PC-9 (cell line): ENCODE measurements at regions not wholly inside any gene's neighbourhood (a gene's known extent, or its start where the extent isn't known, plus 50 kb on each side); places are given as distances from the start of the nearest gene placed in this dataset.

ENCODE experiments used
- BruUV-seq: library from RNA; stranded (reverse); fragments of 400-500 nt; replicated peaks from 2 replicates; lab custom pipeline; 2021; lab: Mats Ljungman, UMichigan
- CTCF ChIA-PET: fragments of 300-600 bp; sonication (Branson Sonifier 250); formaldehyde crosslinking; loops from one replicate; lab custom pipeline; 2022; ENCODE audit warnings: antibody characterized with exemption; lab: Charles Lee
- POLR2A ChIA-PET: fragments of 300-600 bp; sonication (Branson Sonifier 250); formaldehyde crosslinking; loops from one replicate; lab custom pipeline; 2022; ENCODE audit warnings: antibody characterized with exemption; ENCODE audit not compliant: unreplicated experiment; lab: Charles Lee
- DNase-seq, 2 experiments: peaks; one replicate each; pipeline versions ENCODE4 v3.0.0 to v3.0.0-alpha.2; 2015 to 2022; ENCODE audit warnings: mixed read lengths in 1 of 2
- H2AFZ ChIP-seq: fragments of 200-600 bp; sonication (generic); 2 replicates; pipeline ENCODE4 v1.8.1; 2017; ENCODE audit warnings: antibody characterized with exemption
- H3F3A ChIP-seq: fragments of 200-600 bp; sonication (generic); 2 replicates; pipeline ENCODE4 v1.8.1; 2017; ENCODE audit warnings: antibody characterized with exemption, mild to moderate bottlenecking, low read depth; ENCODE audit not compliant: insufficient read depth
- H3K27ac ChIP-seq: fragments of 200-600 bp; sonication (generic); 2 replicates; pipeline ENCODE4 v1.6.1; 2016; ENCODE audit warnings: mixed run types
- H3K27me3 ChIP-seq: fragments of 200-600 bp; sonication (generic); 2 replicates; pipeline ENCODE4 v1.6.1; 2016; ENCODE audit warnings: low read depth, mixed run types; ENCODE audit not compliant: insufficient read depth
- H3K36me3 ChIP-seq: fragments of 200-600 bp; sonication (generic); 2 replicates; pipeline ENCODE4 v1.6.1; 2016; ENCODE audit warnings: low read depth, mixed run types
- H3K4me1 ChIP-seq: fragments of 200-600 bp; sonication (generic); replicated peaks from 2 replicates; pipeline ENCODE4 v1.6.1; 2016; ENCODE audit warnings: mixed run types; ENCODE audit not compliant: insufficient read depth
- H3K4me2 ChIP-seq: fragments of 200-600 bp; sonication (generic); 2 replicates; pipeline ENCODE4 v1.6.1; 2017; ENCODE audit warnings: mixed run types
- H3K4me3 ChIP-seq: fragments of 200-600 bp; sonication (generic); 2 replicates; pipeline ENCODE4 v1.6.1; 2016; ENCODE audit warnings: mixed run types
- H3K79me2 ChIP-seq: fragments of 200-600 bp; sonication (generic); 2 replicates; pipeline ENCODE4 v1.6.1; 2017; ENCODE audit warnings: low read depth, mixed run types
- H3K9me2 ChIP-seq: fragments of 200-600 bp; sonication (generic); 2 replicates; pipeline ENCODE4 v1.8.1; 2017; ENCODE audit warnings: mild to moderate bottlenecking; ENCODE audit not compliant: insufficient read depth
- H3K9me3 ChIP-seq: fragments of 200-600 bp; sonication (generic); 2 replicates; pipeline ENCODE4 v1.8.1; 2016; ENCODE audit warnings: low read depth; ENCODE audit not compliant: insufficient read depth
- H4K20me1 ChIP-seq: fragments of 200-600 bp; sonication (generic); 2 replicates; pipeline ENCODE4 v1.8.1; 2017; ENCODE audit not compliant: insufficient read depth
- CTCF ChIP-seq: fragments of 200-600 bp; sonication (generic); conservative IDR thresholded peaks from 2 replicates; pipeline ENCODE4 v1.6.1; 2017; ENCODE audit warnings: mixed run types, antibody characterized with exemption, mild to moderate bottlenecking, moderate library complexity
- EZH2 ChIP-seq: fragments of 200-600 bp; sonication (generic); IDR thresholded peaks from 2 replicates; pipeline ENCODE4 v1.8.0; 2017; ENCODE audit warnings: antibody characterized with exemption, low read depth
- intact Hi-C: fragments of 100-400 bp; cut with micrococcal nuclease; formaldehyde crosslinking; loops from one replicate; pipeline ENCODE4 v1.10.0; 2022; ENCODE audit not compliant: unreplicated experiment

- Histone ChIP-seq H3K27ac (no peak overlapping the region), H4K20me1 (no peaks in the 10 kb centered on the region), H3K4me2 (no peak overlapping the region), H2AFZ (no peak overlapping the region), H3K79me2 (no peaks in the 10 kb centered on the region), H3K9me2 (no peaks in the 10 kb centered on the region), H3K4me3 (no peak overlapping the region), H3K9me3 (no peaks in the 10 kb centered on the region), H3K27me3 (no peaks in the 10 kb centered on the region), H3F3A (no peaks in the 10 kb centered on the region), H3K36me3 (no peaks in the 10 kb centered on the region), H3K4me1 (no peaks in the 10 kb centered on the region)
- BruUV-seq = no TSS peak
- DNase-seq = no peak
- POLR2A ChIA-PET = no interaction called here
- intact Hi-C loops = no loop called here
- TF ChIP-seq CTCF = no peak
- no peak for TF ChIP-seq EZH2
- CTCF ChIA-PET = no interaction called here
Observed at GRCh38 chr4:175431694-175432093, 380.4 kb downstream of the GPM6A start.

GRCh38 chr4:175435381-175435783 lies 376.7 kb downstream of the GPM6A start:
- Histone ChIP-seq H3K4me3 (no peak overlapping the region), H2AFZ (no peak overlapping the region), H3K36me3 (no peaks in the 10 kb centered on the region), H3K9me2 (no peaks in the 10 kb centered on the region), H3K9me3 (no peaks in the 10 kb centered on the region), H3K27ac (no peak overlapping the region), H3K4me2 (no peak overlapping the region), H3K79me2 (no peaks in the 10 kb centered on the region), H3K4me1 (no peaks in the 10 kb centered on the region), H3F3A (no peaks in the 10 kb centered on the region), H3K27me3 (no peaks in the 10 kb centered on the region), H4K20me1 (no peaks in the 10 kb centered on the region)
- ChIA-PET CTCF (no interaction called here), POLR2A (no interaction called here)
- DNase-seq = no peak
- BruUV-seq = no TSS peak
- TF ChIP-seq CTCF (no peak), EZH2 (no peak)
- intact Hi-C loops = no loop called here

- no peak overlapping the region for H3K4me2 ChIP-seq
- intact Hi-C loops = no loop called here
- no peaks in the 10 kb centered on the region for H3K9me2 ChIP-seq
- H3K27me3 ChIP-seq = no peaks in the 10 kb centered on the region
- H3K27ac ChIP-seq = no peak overlapping the region
- no TSS peak for BruUV-seq
- H3K9me3 ChIP-seq = no peaks in the 10 kb centered on the region
- ChIA-PET POLR2A (no interaction called here), CTCF (no interaction called here)
- no peaks in the 10 kb centered on the region for H4K20me1 ChIP-seq
- no peak for TF ChIP-seq EZH2
- TF ChIP-seq CTCF = no peak
- no peaks in the 10 kb centered on the region for H3K4me1 ChIP-seq
- no peak overlapping the region for H2AFZ ChIP-seq
- H3K4me3 ChIP-seq = no peak overlapping the region
- no peak for DNase-seq
- H3F3A ChIP-seq = no peaks in the 10 kb centered on the region
- no peaks in the 10 kb centered on the region for H3K36me3 ChIP-seq
- H3K79me2 ChIP-seq = no peaks in the 10 kb centered on the region
Observed at GRCh38 chr4:175436196-175436595, 375.9 kb downstream of the GPM6A start.
